ENCODE measurements at regions not wholly inside any gene's neighbourhood (a gene's known extent, or its start where the extent isn't known, plus 50 kb on each side); places are given as distances from the start of the nearest gene placed in this dataset.
"Not testable (repeated sequence)": the region's sequence is repeated elsewhere in the genome, so short reads cannot be mapped to it uniquely, and the experiment has no call there.

DNA sequence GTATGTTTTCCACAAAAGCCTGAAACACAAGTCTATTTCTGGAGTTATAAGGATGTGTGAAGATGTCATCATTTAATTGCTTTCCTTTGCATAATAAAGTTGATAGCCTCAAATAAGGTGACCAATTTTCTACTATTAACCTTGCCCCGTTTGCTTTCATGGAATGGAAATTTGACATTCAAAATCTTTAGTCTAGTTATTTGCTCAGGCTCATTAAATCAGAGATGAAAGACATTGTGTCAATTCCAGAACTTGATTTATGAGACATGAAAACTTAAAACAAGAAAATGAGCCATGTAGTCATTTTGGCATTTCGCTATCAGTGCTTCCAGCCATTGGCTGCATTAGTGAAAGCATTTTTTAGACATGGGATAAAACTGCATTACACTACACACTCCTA lies 91.5 kb upstream of the ZSWIM2 start:
- H3K27me3 Mint-ChIP-seq, result no peaks in the 10 kb centered on the region
- no peak for DNase-seq
- no peaks in the 10 kb centered on the region for H3K4me1 ChIP-seq (ENCODE audit: insufficient read depth, low read length)
- no peaks in the 10 kb centered on the region for H3K36me3 ChIP-seq (ENCODE audit: insufficient read depth, low read length)
- ChIA-PET CTCF (no interaction called here), POLR2A (no interaction called here)
- H3K27ac ChIP-seq (ENCODE audit: low read depth, low read length), result no peak overlapping the region
- no peak overlapping the region for H3K27ac Mint-ChIP-seq
- no peak overlapping the region for H3K4me3 Mint-ChIP-seq
- H3K4me3 ChIP-seq (ENCODE audit: low read length), result no peak overlapping the region
- no peaks in the 10 kb centered on the region for H3K27me3 ChIP-seq (ENCODE audit: insufficient read depth, low read length, poor library complexity, severe bottlenecking)
- H3K36me3 Mint-ChIP-seq, result no peaks in the 10 kb centered on the region
- H3K9me3 Mint-ChIP-seq, result no peaks in the 10 kb centered on the region
- no peaks in the 10 kb centered on the region for H3K9me3 ChIP-seq (ENCODE audit: low read length)
- H3K4me1 Mint-ChIP-seq, result no peaks in the 10 kb centered on the region

DNA sequence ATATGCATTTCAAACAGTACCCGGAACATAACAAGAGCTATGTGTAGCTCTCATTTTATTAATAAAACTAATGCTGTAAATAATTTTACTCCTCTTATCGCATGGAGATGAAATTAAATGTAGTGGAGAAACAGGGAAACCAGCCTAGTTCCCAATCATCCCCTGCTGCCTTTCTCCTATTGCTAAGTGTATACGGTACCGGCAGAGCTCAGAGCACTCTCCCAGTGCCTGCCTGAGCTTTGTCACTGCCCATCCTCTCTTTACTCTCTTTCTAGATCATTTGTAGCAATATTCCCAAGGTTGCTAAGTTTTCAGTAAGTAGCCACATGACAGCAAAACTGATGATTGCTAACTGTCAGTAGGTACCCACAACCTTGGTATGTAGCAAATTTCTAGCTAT lies 85.5 kb upstream of the ZSWIM2 start:
- DNase-seq, result no peak
- Mint-ChIP-seq H3K27me3 (no peaks in the 10 kb centered on the region), H3K27ac (no peak overlapping the region), H3K4me1 (no peaks in the 10 kb centered on the region), H3K9me3 (peaks cover 0 to 3% (median 0%) of the 10 kb centered on the region in 5 donors), H3K36me3 (no peaks in the 10 kb centered on the region), H3K4me3 (no peak overlapping the region)
- Histone ChIP-seq H3K4me1 (ENCODE audit: insufficient read depth, low read length) (no peaks in the 10 kb centered on the region), H3K4me3 (ENCODE audit: low read length) (no peak overlapping the region), H3K9me3 (ENCODE audit: low read length) (no peaks in the 10 kb centered on the region), H3K36me3 (ENCODE audit: insufficient read depth, low read length) (no peaks in the 10 kb centered on the region), H3K27me3 (ENCODE audit: insufficient read depth, low read length, poor library complexity, severe bottlenecking) (no peaks in the 10 kb centered on the region), H3K27ac (ENCODE audit: low read depth, low read length) (no peak overlapping the region)
- ChIA-PET POLR2A (no interaction called here), CTCF (interaction anchor here (0.8 kb wide), 1 partner anchor 9 kb away, joined by 3 read pairs; no protein-coding TSS in a partner anchor)

DNA sequence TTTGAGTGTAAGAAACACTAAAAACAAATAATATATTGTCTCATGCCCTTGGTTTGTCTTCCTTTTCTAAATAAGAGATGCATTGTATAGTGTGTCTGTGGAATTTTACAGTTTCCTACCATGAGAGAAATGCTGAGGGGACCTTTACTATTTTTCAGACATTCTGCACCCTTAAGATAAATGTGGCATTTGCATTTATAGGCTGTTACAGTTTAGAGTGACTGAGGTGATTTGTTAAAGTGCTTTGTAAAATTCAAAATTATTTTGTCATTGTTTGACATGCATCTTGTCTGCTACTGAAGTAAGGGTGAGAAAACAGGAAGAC lies 78.9 kb upstream of the ZSWIM2 start:
- Histone ChIP-seq H3K4me1 (ENCODE audit: insufficient read depth, low read length) (no peaks in the 10 kb centered on the region), H3K27me3 (ENCODE audit: insufficient read depth, low read length, poor library complexity, severe bottlenecking) (no peaks in the 10 kb centered on the region), H3K36me3 (ENCODE audit: insufficient read depth, low read length) (no peaks in the 10 kb centered on the region), H3K4me3 (ENCODE audit: low read length) (no peak overlapping the region), H3K9me3 (ENCODE audit: low read length) (no peaks in the 10 kb centered on the region), H3K27ac (ENCODE audit: low read depth, low read length) (no peak overlapping the region)
- no peak for DNase-seq
- Mint-ChIP-seq H3K36me3 (no peaks in the 10 kb centered on the region), H3K9me3 (peaks cover 0 to 2% (median 0%) of the 10 kb centered on the region in 5 donors), H3K27ac (no peak overlapping the region), H3K27me3 (no peaks in the 10 kb centered on the region), H3K4me1 (no peaks in the 10 kb centered on the region), H3K4me3 (no peak overlapping the region)
- CTCF ChIA-PET, result no interaction called here
- POLR2A ChIA-PET, result no interaction called here

DNA sequence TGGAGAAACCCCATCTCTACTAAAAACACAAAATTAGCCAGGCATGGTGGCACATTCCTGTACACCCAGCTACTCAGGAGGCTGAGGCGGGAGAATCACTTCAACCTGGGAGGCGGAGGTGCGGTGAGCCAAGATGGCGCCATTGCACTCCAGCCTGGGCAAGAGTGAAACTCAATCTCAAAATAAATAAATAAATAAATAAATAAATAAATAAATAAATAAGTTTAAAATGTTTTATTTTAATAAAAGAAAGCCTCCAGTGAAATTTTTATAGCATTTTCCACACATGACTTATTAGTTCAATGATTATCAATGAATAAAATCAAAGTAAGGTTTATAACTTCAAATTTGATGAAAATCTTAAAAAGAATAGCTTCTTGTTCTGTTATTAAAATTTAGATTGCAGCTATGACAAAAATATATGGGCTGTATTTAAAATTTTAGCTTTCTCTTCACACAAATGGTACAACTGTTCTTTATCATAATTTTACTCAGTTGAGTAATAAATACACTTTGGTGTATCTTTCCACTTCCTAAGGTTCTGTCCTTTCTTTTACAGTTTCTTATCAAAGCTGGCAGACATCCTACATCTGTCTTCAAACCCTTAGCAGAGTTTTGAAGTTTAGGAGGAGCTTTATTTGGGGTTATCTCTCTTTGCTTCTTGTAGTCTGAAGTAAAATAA lies 78.4 kb upstream of the ZSWIM2 start:
- no peak overlapping the region for H3K4me3 Mint-ChIP-seq
- Histone ChIP-seq H3K36me3 (ENCODE audit: insufficient read depth, low read length) (no peaks in the 10 kb centered on the region), H3K4me1 (ENCODE audit: insufficient read depth, low read length) (no peaks in the 10 kb centered on the region), H3K27ac (ENCODE audit: low read depth, low read length) (no peak overlapping the region), H3K27me3 (ENCODE audit: insufficient read depth, low read length, poor library complexity, severe bottlenecking) (no peaks in the 10 kb centered on the region), H3K9me3 (ENCODE audit: low read length) (no peaks in the 10 kb centered on the region), H3K4me3 (ENCODE audit: low read length) (no peak overlapping the region)
- ChIA-PET POLR2A (no interaction called here), CTCF (no interaction called here)
- no peaks in the 10 kb centered on the region for H3K4me1 Mint-ChIP-seq
- no peaks in the 10 kb centered on the region for H3K9me3 Mint-ChIP-seq
- no peak overlapping the region for H3K27ac Mint-ChIP-seq
- DNase-seq, result no peak
- no peaks in the 10 kb centered on the region for H3K27me3 Mint-ChIP-seq
- H3K36me3 Mint-ChIP-seq, result no peaks in the 10 kb centered on the region

DNA sequence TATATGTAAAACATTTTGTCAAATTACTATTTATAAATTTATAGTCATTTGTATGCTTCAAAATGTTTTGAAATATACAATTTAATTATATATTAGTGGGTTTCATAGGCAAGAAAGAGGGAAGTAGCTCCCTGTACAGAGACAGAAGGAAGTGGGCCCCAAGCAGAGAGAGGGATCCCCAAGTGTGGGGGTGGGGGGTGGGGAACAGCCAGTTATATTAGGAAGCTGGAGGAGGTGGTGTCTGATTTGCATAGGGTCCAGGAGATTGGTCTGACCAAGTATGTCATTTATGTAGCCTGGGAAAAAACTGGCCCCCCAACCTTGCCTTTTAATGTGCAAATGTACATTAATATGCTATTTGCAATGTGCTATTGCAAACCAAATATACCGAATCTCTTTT lies 76.5 kb upstream of the ZSWIM2 start:
- H3K4me1 ChIP-seq (ENCODE audit: insufficient read depth, low read length), result no peaks in the 10 kb centered on the region
- no peak overlapping the region for H3K27ac Mint-ChIP-seq
- H3K4me1 Mint-ChIP-seq, result no peaks in the 10 kb centered on the region
- no peak overlapping the region for H3K4me3 Mint-ChIP-seq
- no peaks in the 10 kb centered on the region for H3K36me3 Mint-ChIP-seq
- no peak for DNase-seq
- ChIA-PET CTCF (interaction anchor here (1.2 kb wide), 1 partner anchor 9 kb away, joined by 3 read pairs; no protein-coding TSS in a partner anchor), POLR2A (no interaction called here)
- H3K9me3 Mint-ChIP-seq, result peaks cover 0 to 2% (median 0%) of the 10 kb centered on the region in 5 donors
- H3K4me3 ChIP-seq (ENCODE audit: low read length), result no peak overlapping the region
- no peaks in the 10 kb centered on the region for H3K27me3 Mint-ChIP-seq
- no peaks in the 10 kb centered on the region for H3K9me3 ChIP-seq (ENCODE audit: low read length)
- no peak overlapping the region for H3K27ac ChIP-seq (ENCODE audit: low read depth, low read length)
- H3K27me3 ChIP-seq (ENCODE audit: insufficient read depth, low read length, poor library complexity, severe bottlenecking), result no peaks in the 10 kb centered on the region
- no peaks in the 10 kb centered on the region for H3K36me3 ChIP-seq (ENCODE audit: insufficient read depth, low read length)

DNA sequence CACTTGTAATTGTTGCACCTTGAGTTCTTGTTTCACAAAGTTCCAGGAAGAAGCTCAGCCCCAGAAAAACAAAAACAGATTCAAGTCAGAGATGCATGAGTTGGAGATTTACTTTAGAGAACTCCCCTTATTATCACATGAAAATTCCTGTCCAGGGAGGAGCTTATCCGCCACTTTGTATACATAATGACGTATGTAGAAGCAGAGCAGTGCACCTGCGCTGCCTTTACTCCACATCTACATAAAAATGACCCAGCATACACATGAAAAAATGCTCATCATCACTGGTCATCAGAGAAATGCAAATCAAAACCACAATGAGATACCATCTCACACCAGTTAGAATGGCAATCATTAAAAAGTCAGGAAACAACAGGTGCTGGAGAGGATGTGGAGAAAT lies 73.3 kb upstream of the ZSWIM2 start:
- DNase-seq; H3K27ac ChIP-seq (ENCODE audit: low read depth, low read length); H3K4me3 ChIP-seq (ENCODE audit: low read length); H3K27me3 Mint-ChIP-seq; H3K27ac Mint-ChIP-seq; H3K9me3 ChIP-seq (ENCODE audit: low read length); CTCF ChIA-PET; H3K4me1 ChIP-seq (ENCODE audit: insufficient read depth, low read length); H3K4me3 Mint-ChIP-seq; H3K36me3 Mint-ChIP-seq; H3K36me3 ChIP-seq (ENCODE audit: insufficient read depth, low read length); POLR2A ChIA-PET; H3K9me3 Mint-ChIP-seq; H3K4me1 Mint-ChIP-seq; H3K27me3 ChIP-seq (ENCODE audit: insufficient read depth, low read length, poor library complexity, severe bottlenecking): not testable (repeated sequence)

DNA sequence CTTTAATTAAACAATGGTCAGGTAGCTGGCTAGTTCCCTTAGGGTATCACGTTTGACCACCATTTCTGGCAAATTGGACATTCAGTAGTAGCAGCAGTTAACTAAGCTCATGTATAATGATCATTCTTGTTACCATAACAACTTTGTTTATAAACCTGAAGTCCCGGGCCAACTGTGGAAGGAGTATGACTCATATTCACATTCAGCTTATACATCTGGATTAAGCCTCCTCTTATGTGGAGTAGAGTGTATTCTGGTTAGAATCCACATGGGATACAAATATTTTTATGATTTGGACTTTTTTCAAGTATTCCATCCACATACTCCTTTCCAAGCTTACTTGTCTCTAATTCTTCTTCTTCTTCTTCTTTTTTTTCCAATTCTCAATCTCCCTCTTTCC lies 70.3 kb upstream of the ZSWIM2 start:
- Histone ChIP-seq H3K36me3 (ENCODE audit: insufficient read depth, low read length) (no peaks in the 10 kb centered on the region), H3K4me1 (ENCODE audit: insufficient read depth, low read length) (no peaks in the 10 kb centered on the region), H3K4me3 (ENCODE audit: low read length) (no peak overlapping the region), H3K27me3 (ENCODE audit: insufficient read depth, low read length, poor library complexity, severe bottlenecking) (no peaks in the 10 kb centered on the region), H3K9me3 (ENCODE audit: low read length) (no peaks in the 10 kb centered on the region), H3K27ac (ENCODE audit: low read depth, low read length) (no peak overlapping the region)
- POLR2A ChIA-PET, result no interaction called here
- DNase-seq, result no peak
- no peaks in the 10 kb centered on the region for H3K36me3 Mint-ChIP-seq
- CTCF ChIA-PET, result interaction anchor here (1.5 kb wide), 1 partner anchor 9 kb away, joined by 3 read pairs; no protein-coding TSS in a partner anchor
- no peak overlapping the region for H3K4me3 Mint-ChIP-seq
- peak overlapping the region in 1 of 8 donors; percentile 79 for H3K27ac Mint-ChIP-seq
- no peaks in the 10 kb centered on the region for H3K27me3 Mint-ChIP-seq
- H3K9me3 Mint-ChIP-seq, result peaks cover 0 to 2% (median 2%) of the 10 kb centered on the region in 5 donors
- H3K4me1 Mint-ChIP-seq, result no peaks in the 10 kb centered on the region

DNA sequence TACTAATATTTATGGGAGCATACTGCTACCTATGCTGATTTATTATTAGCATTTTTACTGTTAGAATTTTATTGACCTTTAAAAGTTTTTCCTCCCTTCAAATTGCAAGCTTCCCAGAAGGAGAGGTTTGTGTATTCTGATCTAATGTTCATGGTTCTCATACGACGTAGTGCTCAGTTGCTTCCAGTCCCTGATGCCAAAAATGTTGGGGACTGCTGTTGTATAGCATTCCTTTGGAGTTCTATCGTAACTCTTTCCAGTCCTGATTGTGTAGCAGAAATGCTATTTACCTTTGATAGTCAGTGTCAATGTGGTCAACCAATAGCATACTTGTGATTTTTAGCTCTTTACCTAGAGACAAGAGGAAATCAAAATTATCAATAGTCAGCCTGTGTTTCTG lies 69.5 kb upstream of the ZSWIM2 start:
- CTCF ChIA-PET, result no interaction called here
- H3K36me3 Mint-ChIP-seq, result no peaks in the 10 kb centered on the region
- H3K4me1 Mint-ChIP-seq, result no peaks in the 10 kb centered on the region

DNA sequence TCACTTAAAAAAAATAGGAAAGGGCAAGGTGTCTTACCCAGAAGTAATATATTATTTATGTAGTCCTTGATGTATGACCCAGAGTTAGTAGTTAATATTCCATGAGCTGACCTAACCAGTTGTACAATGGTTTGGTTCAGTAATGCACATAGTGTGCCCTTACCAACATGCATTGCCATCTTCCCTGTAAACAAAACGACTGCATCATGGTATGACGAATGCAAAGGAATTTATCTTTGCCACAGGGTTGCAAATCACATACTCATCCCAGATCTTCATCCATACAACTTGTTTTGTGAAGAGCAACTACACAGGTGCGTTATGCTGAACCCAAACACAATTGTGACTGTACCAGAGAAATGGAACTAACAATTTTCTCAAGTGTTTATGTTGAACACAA lies 68.9 kb upstream of the ZSWIM2 start:
- Histone ChIP-seq H3K27ac (ENCODE audit: low read depth, low read length) (no peak overlapping the region), H3K4me1 (ENCODE audit: insufficient read depth, low read length) (no peaks in the 10 kb centered on the region), H3K36me3 (ENCODE audit: insufficient read depth, low read length) (no peaks in the 10 kb centered on the region), H3K27me3 (ENCODE audit: insufficient read depth, low read length, poor library complexity, severe bottlenecking) (no peaks in the 10 kb centered on the region), H3K9me3 (ENCODE audit: low read length) (no peaks in the 10 kb centered on the region), H3K4me3 (ENCODE audit: low read length) (no peak overlapping the region)
- H3K4me3 Mint-ChIP-seq, result no peak overlapping the region
- no peak for DNase-seq
- H3K27ac Mint-ChIP-seq, result no peak overlapping the region
- peaks cover 0 to 2% (median 2%) of the 10 kb centered on the region in 5 donors for H3K9me3 Mint-ChIP-seq
- no peaks in the 10 kb centered on the region for H3K36me3 Mint-ChIP-seq
- ChIA-PET CTCF (no interaction called here), POLR2A (no interaction called here)
- no peaks in the 10 kb centered on the region for H3K27me3 Mint-ChIP-seq
- H3K4me1 Mint-ChIP-seq, result no peaks in the 10 kb centered on the region

More for the DNA sequence above, 69.5 kb upstream of the ZSWIM2 start:
- H3K9me3 Mint-ChIP-seq, result peaks cover 0 to 2% (median 2%) of the 10 kb centered on the region in 5 donors
- no peak overlapping the region for H3K4me3 Mint-ChIP-seq
- Histone ChIP-seq H3K27me3 (ENCODE audit: insufficient read depth, low read length, poor library complexity, severe bottlenecking) (no peaks in the 10 kb centered on the region), H3K4me1 (ENCODE audit: insufficient read depth, low read length) (no peaks in the 10 kb centered on the region), H3K36me3 (ENCODE audit: insufficient read depth, low read length) (no peaks in the 10 kb centered on the region), H3K9me3 (ENCODE audit: low read length) (no peaks in the 10 kb centered on the region), H3K27ac (ENCODE audit: low read depth, low read length) (no peak overlapping the region), H3K4me3 (ENCODE audit: low read length) (no peak overlapping the region)
- no peak for DNase-seq
- no peaks in the 10 kb centered on the region for H3K27me3 Mint-ChIP-seq
- H3K27ac Mint-ChIP-seq, result no peak overlapping the region
- POLR2A ChIA-PET, result no interaction called here

All from CD8-positive, alpha-beta memory T cell (primary cell).